A673 (cell line): ENCODE measurements at regions not wholly inside any gene's neighbourhood (a gene's known extent, or its start where the extent isn't known, plus 50 kb on each side); places are given as distances from the start of the nearest gene placed in this dataset.

Experiments used
- EZH2 ChIP-seq: fragments of 200-600 bp; sonication (generic); IDR thresholded peaks from 2 replicates; pipeline ENCODE4 v1.6.1; 2017; ENCODE audit warnings: borderline replicate concordance, low read depth, mild to moderate bottlenecking, mixed read lengths, antibody characterized with exemption, low read length; ENCODE audit not compliant: poor library complexity, severe bottlenecking
- TF ChIP-seq, protein P1 (sequence below): fragments of 300-800, 200-600 bp; sonication (generic); conservative IDR thresholded peaks from 2 replicates; pipeline ENCODE4 v1.5.1; 2017; ENCODE audit warnings: low read depth, mild to moderate bottlenecking, antibody characterized with exemption, low read length, moderate library complexity, mixed read lengths

DNA sequence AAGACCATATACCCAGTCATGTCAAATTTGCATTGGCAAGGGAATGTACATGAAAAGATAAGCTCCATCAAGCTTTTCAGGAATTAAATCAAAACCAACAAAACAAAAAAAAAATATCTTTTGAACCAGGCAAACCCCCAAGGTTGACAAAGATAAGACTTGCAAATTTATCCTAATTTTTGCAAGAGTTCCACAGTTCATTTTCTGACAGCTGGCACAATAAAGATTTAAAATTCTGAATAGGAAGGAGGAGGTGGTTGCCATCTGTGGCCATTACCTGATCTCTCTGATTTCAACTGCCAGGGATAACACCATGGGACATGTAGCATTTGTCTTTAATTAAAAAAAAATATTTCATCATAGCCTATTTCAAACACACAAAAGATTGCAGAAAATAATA lies 135.9 kb upstream of the SHISA6 start:
- TF ChIP-seq, protein P1, sequence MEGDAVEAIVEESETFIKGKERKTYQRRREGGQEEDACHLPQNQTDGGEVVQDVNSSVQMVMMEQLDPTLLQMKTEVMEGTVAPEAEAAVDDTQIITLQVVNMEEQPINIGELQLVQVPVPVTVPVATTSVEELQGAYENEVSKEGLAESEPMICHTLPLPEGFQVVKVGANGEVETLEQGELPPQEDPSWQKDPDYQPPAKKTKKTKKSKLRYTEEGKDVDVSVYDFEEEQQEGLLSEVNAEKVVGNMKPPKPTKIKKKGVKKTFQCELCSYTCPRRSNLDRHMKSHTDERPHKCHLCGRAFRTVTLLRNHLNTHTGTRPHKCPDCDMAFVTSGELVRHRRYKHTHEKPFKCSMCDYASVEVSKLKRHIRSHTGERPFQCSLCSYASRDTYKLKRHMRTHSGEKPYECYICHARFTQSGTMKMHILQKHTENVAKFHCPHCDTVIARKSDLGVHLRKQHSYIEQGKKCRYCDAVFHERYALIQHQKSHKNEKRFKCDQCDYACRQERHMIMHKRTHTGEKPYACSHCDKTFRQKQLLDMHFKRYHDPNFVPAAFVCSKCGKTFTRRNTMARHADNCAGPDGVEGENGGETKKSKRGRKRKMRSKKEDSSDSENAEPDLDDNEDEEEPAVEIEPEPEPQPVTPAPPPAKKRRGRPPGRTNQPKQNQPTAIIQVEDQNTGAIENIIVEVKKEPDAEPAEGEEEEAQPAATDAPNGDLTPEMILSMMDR, result no peak
- no peak for TF ChIP-seq EZH2
